HCT116 (cell line): ENCODE measurements at regions not wholly inside any gene's neighbourhood (a gene's known extent, or its start where the extent isn't known, plus 50 kb on each side); places are given as distances from the start of the nearest gene placed in this dataset.

ENCODE experiments used
- ATAC-seq: fragments of 200-7000 bp; cut with Tn5 transposase; 2 replicates; pipeline ENCODE4 v1.9.1; 2020; ENCODE audit warnings: mild to moderate bottlenecking, moderate library complexity
- BruUV-seq: library from RNA; stranded (reverse); fragments of 400-500 nt; replicated peaks from 2 replicates; lab custom pipeline; 2021; lab: Mats Ljungman, UMichigan
- CTCF ChIA-PET: fragments of 300-600 bp; sonication (Branson Sonifier 250); formaldehyde crosslinking; loops from one replicate; lab custom pipeline; 2021; ENCODE audit warnings: antibody characterized with exemption; lab: Charles Lee
- POLR2A ChIA-PET: fragments of 300-600, 350-600 bp; sonication (Branson Sonifier 250); formaldehyde crosslinking; loops from one replicate; lab custom pipeline; 2021; ENCODE audit warnings: antibody characterized with exemption; lab: Charles Lee
- RAD21 ChIA-PET, 2 experiments: fragments of 300-600 bp; sonication (Branson Sonifier 250); formaldehyde crosslinking; loops; one replicate each; lab custom pipeline; 2023; ENCODE audit warnings: low total read pairs in 2 of 2; ENCODE audit not compliant: uncharacterized antibody in 2 of 2, unreplicated experiment in 2 of 2, low non-redundant PET in 1 of 2; lab: Charles Lee
- DNase-seq: peaks from one replicate; pipeline ENCODE4 v3.0.0-alpha.2; 2010; ENCODE audit warnings: low read depth, low spot score
- H2AFZ ChIP-seq: fragments of 200-600 bp; shearing (Covaris generic), sonication (generic); 2 replicates; pipeline ENCODE4 v1.6.1; 2017; ENCODE audit warnings: low read depth, mixed run types, mixed read lengths, antibody characterized with exemption, low read length; ENCODE audit not compliant: poor library complexity, severe bottlenecking
- H3K27ac ChIP-seq: 2 replicates; pipeline ENCODE4 v1.5.1; 2012; ENCODE audit warnings: low read depth, low read length
- H3K27me3 ChIP-seq: fragments of 200-600 bp; sonication (generic); 2 replicates; pipeline ENCODE4 v1.6.1; 2016; ENCODE audit warnings: mixed run types, low read length, mixed read lengths; ENCODE audit not compliant: insufficient read depth
- H3K36me3 ChIP-seq, 2 experiments: fragments of 200-500 bp in 1 of 2; fragments of 200-600 bp in 1 of 2; sonication (Bioruptor generic) in 1 of 2; sonication (generic) in 1 of 2; 2 replicates each; pipeline versions ENCODE4 v1.5.1 to v1.6.1; 2014 to 2016; ENCODE audit warnings: low read length in 2 of 2, inconsistent platforms in 1 of 2, mixed read lengths in 1 of 2, mixed run types in 1 of 2; ENCODE audit not compliant: insufficient read depth in 2 of 2, control insufficient read depth in 1 of 2
- H3K4me1 ChIP-seq, 2 experiments: fragments of 200-600 bp in 1 of 2; sonication (generic) in 1 of 2; 2 replicates each; pipeline versions ENCODE4 v1.5.1 to v1.6.1; 2012 to 2017; ENCODE audit warnings: low read length in 2 of 2, inconsistent platforms in 1 of 2, mild to moderate bottlenecking in 1 of 2, mixed read lengths in 1 of 2, mixed run types in 1 of 2, moderate library complexity in 1 of 2; ENCODE audit not compliant: insufficient read depth in 2 of 2, control insufficient read depth in 1 of 2
- H3K4me2 ChIP-seq: fragments of 200-600 bp; sonication (generic); 2 replicates; pipeline ENCODE4 v1.6.1; 2017; ENCODE audit warnings: mixed run types, low read length, mixed read lengths
- H3K4me3 ChIP-seq, 2 experiments: fragments of 200-600 bp in 1 of 2; sonication (generic) in 1 of 2; replicated peaks in 1 of 2; 2 replicates each; pipeline ENCODE4 v1.5.1; 2011 to 2016; ENCODE audit warnings: low read length in 2 of 2, control low read depth in 1 of 2, low read depth in 1 of 2, mild to moderate bottlenecking in 1 of 2, mixed read lengths in 1 of 2, mixed run types in 1 of 2
- H3K79me2 ChIP-seq: fragments of 200-600 bp; sonication (generic); 2 replicates; pipeline ENCODE4 v1.6.1; 2017; ENCODE audit warnings: mild to moderate bottlenecking, mixed run types, low read length, moderate library complexity, mixed read lengths; ENCODE audit not compliant: insufficient read depth
- H3K9ac ChIP-seq: fragments of 200-600 bp; sonication (generic); 2 replicates; pipeline ENCODE4 v1.6.1; 2016; ENCODE audit warnings: low read length, mixed read lengths
- H3K9me2 ChIP-seq: fragments of 200-600 bp; sonication (generic), shearing (Covaris generic); 2 replicates; pipeline ENCODE4 v1.6.1; 2017; ENCODE audit warnings: mixed run types, mild to moderate bottlenecking, moderate library complexity; ENCODE audit not compliant: insufficient read depth
- H3K9me3 ChIP-seq, 2 experiments: fragments of 200-500 bp in 1 of 2; fragments of 200-600 bp in 1 of 2; sonication (Bioruptor generic) in 1 of 2; sonication (generic) in 1 of 2; 2 replicates each; pipeline ENCODE4 v1.6.1; 2014 to 2017; ENCODE audit warnings: low read length in 2 of 2, mixed read lengths in 2 of 2, inconsistent platforms in 1 of 2, low read depth in 1 of 2, mild to moderate bottlenecking in 1 of 2, mixed run types in 1 of 2, moderate library complexity in 1 of 2; ENCODE audit not compliant: control insufficient read depth in 1 of 2, insufficient read depth in 1 of 2
- H4K20me1 ChIP-seq: fragments of 200-600 bp; sonication (generic), shearing (Covaris generic); 2 replicates; pipeline ENCODE4 v1.6.1; 2017; ENCODE audit warnings: mixed run types, mild to moderate bottlenecking, moderate library complexity; ENCODE audit not compliant: insufficient read depth
- ATF3 ChIP-seq: IDR thresholded peaks from 2 replicates; pipeline ENCODE4 v1.6.1; 2012
- CBX3 ChIP-seq: IDR thresholded peaks from 2 replicates; pipeline ENCODE4 v1.6.1; 2012; ENCODE audit warnings: low read depth
- CEBPB ChIP-seq: IDR thresholded peaks from 2 replicates; pipeline ENCODE4 v1.6.1; 2012; ENCODE audit warnings: low read depth
- CTCF ChIP-seq, 3 experiments: fragments of 200-600 bp in 1 of 3; sonication (generic) in 1 of 3; IDR thresholded peaks in 2 of 3; conservative IDR thresholded peaks in 1 of 3; 2 replicates each; pipeline ENCODE4 v1.5.1; 2012 to 2017; ENCODE audit warnings: low read depth in 2 of 3, low read length in 2 of 3, antibody characterized with exemption in 1 of 3, borderline replicate concordance in 1 of 3, control low read depth in 1 of 3, mild to moderate bottlenecking in 1 of 3, mixed read lengths in 1 of 3, mixed run types in 1 of 3, moderate library complexity in 1 of 3; ENCODE audit not compliant: insufficient read depth in 1 of 3
- EGR1 ChIP-seq: IDR thresholded peaks from 2 replicates; pipeline ENCODE4 v1.6.1; 2012; ENCODE audit warnings: low read depth
- EZH2phosphoT487 ChIP-seq: fragments of 200-600 bp; IDR thresholded peaks from 2 replicates; pipeline ENCODE4 v1.6.1; 2018; ENCODE audit warnings: antibody characterized with exemption, borderline replicate concordance
- FOSL1 ChIP-seq: IDR thresholded peaks from 2 replicates; pipeline ENCODE4 v1.6.1; 2012; ENCODE audit warnings: low read depth
- JUND ChIP-seq: IDR thresholded peaks from 2 replicates; pipeline ENCODE4 v1.6.1; 2012
- MAX ChIP-seq: IDR thresholded peaks from 2 replicates; pipeline ENCODE4 v1.6.1; 2012
- POLR2A ChIP-seq: IDR thresholded peaks from 2 replicates; pipeline ENCODE4 v1.7.0; 2011; ENCODE audit warnings: borderline replicate concordance; ENCODE audit not compliant: insufficient read depth, insufficient read length; ENCODE audit errors: extremely low read depth
- REST ChIP-seq: IDR thresholded peaks from 2 replicates; pipeline ENCODE4 v1.6.1; 2012; ENCODE audit warnings: low read depth
- SIN3A ChIP-seq: IDR thresholded peaks from 2 replicates; pipeline ENCODE4 v1.6.1; 2012; ENCODE audit warnings: low read depth
- SP1 ChIP-seq: IDR thresholded peaks from 2 replicates; pipeline ENCODE4 v1.6.1; 2012; ENCODE audit warnings: low read depth
- SRF ChIP-seq: IDR thresholded peaks from 2 replicates; pipeline ENCODE4 v1.6.1; 2012; ENCODE audit warnings: low read depth
- YY1 ChIP-seq: IDR thresholded peaks from 2 replicates; pipeline ENCODE4 v1.6.1; 2011; ENCODE audit warnings: low read length, low read depth, moderate library complexity, mild to moderate bottlenecking; ENCODE audit not compliant: insufficient replicate concordance; ENCODE audit errors: extremely low read depth
- ZBTB33 ChIP-seq: IDR thresholded peaks from 2 replicates; pipeline ENCODE4 v1.6.1; 2011; ENCODE audit warnings: mild to moderate bottlenecking, low read length, moderate library complexity; ENCODE audit not compliant: insufficient replicate concordance; ENCODE audit errors: extremely low read depth
- ZFX ChIP-seq: fragments of 450-650 bp; IDR thresholded peaks from 2 replicates; pipeline ENCODE4 v1.6.1; 2017
- ZNF274 ChIP-seq: fragments of 200-500 bp; sonication (Bioruptor generic); IDR thresholded peaks from 2 replicates; pipeline ENCODE4 v1.6.1; 2014; ENCODE audit warnings: mild to moderate bottlenecking, low read depth, low read length, inconsistent platforms
- intact Hi-C: fragments of 100-400 bp; cut with micrococcal nuclease; formaldehyde crosslinking; loops from 2 replicates; pipeline ENCODE4 v1.10.0; 2022

GRCh38 chr5:91727463-91727862 is 344.3 kb upstream of the ARRDC3 start:
- BruUV-seq, result no TSS peak
- H3K36me3 ChIP-seq, result no peaks in the 10 kb centered on the region
- no peaks in the 10 kb centered on the region for H4K20me1 ChIP-seq
- intact Hi-C loops, result no loop called here
- H3K9me2 ChIP-seq, result no peaks in the 10 kb centered on the region
- ChIA-PET CTCF (no interaction called here), RAD21 (no interaction called here)
- H3K4me2 ChIP-seq, result no peak overlapping the region
- H3K4me1 ChIP-seq, result no peaks in the 10 kb centered on the region
- no peaks in the 10 kb centered on the region for H3K9me3 ChIP-seq
- no peak for DNase-seq
- H3K79me2 ChIP-seq, result no peaks in the 10 kb centered on the region
- TF ChIP-seq JUND, result no peak
- TF ChIP-seq CBX3, result no peak
- TF ChIP-seq EZH2phosphoT487, result no peak
- TF ChIP-seq MAX, result no peak
- TF ChIP-seq SP1, result no peak
- TF ChIP-seq CTCF (IDR thresholded peaks at IDR 0.05 in 2 of 3, conservative IDR thresholded peaks at IDR 0.05 in 1 of 3; ENCODE audit: borderline replicate concordance in 1 of 3, insufficient read depth in 1 of 3, low read depth in 2 of 3, low read length in 2 of 3), result no peak
- no peak for TF ChIP-seq FOSL1
- TF ChIP-seq SRF, result no peak
- no peak for TF ChIP-seq SIN3A
- no peak for TF ChIP-seq YY1
- TF ChIP-seq ATF3, result no peak
- TF ChIP-seq REST, result no peak
- TF ChIP-seq EGR1, result no peak
- TF ChIP-seq ZBTB33, result no peak
- TF ChIP-seq ZNF274, result no peak
- TF ChIP-seq CEBPB, result no peak
- TF ChIP-seq POLR2A, result no peak
- TF ChIP-seq ZFX, result no peak
- TF ChIP-seq, all 23 proteins: peak for 0
- POLR2A ChIA-PET, result no interaction called here
- ATAC-seq, result no peak
- Histone ChIP-seq H3K9ac (no peak overlapping the region), H3K4me3 (no peak overlapping the region), H2AFZ (no peak overlapping the region), H3K27me3 (no peaks in the 10 kb centered on the region), H3K27ac (no peak overlapping the region)
